ENCODE measurements at regions not wholly inside any gene's neighbourhood (a gene's known extent, or its start where the extent isn't known, plus 50 kb on each side); places are given as distances from the start of the nearest gene placed in this dataset.

GRCh38 chr1:208829595-208829994 is 585.4 kb upstream of the PLXNA2 start:
- H3K79me2 ChIP-seq (ENCODE audit: insufficient read depth, low read length) = no peaks in the 10 kb centered on the region
- ATAC-seq (ENCODE audit: insufficient read depth, low read depth) (no peak), DNase-seq (no peak)
- H2AFZ ChIP-seq (ENCODE audit: low read depth, low read length) = no peak overlapping the region
- no peak overlapping the region for H3K9ac ChIP-seq (ENCODE audit: low read depth, low read length)
- H3K4me3 ChIP-seq (ENCODE audit: low read depth in 1 of 2, low read length in 2 of 2) = no peak overlapping the region
- H3K9me3 ChIP-seq (ENCODE audit: insufficient read depth, low read length, severe bottlenecking) = no peaks in the 10 kb centered on the region
- no peaks in the 10 kb centered on the region for H3K36me3 ChIP-seq (ENCODE audit: insufficient read depth, low read length)
- no peak overlapping the region for H3K27ac ChIP-seq (ENCODE audit: low read length)
- H3K4me1 ChIP-seq (ENCODE audit: insufficient read depth, low read length) = no peaks in the 10 kb centered on the region
- TF ChIP-seq CTCF (IDR thresholded peaks at IDR 0.05; ENCODE audit: borderline replicate concordance, extremely low read depth, low read length, poor library complexity, severe bottlenecking) = no peak
- TF ChIP-seq EZH2 (IDR thresholded peaks at IDR 0.05; ENCODE audit: borderline replicate concordance, low read depth, low read length, severe bottlenecking) = no peak
- H3K4me2 ChIP-seq (ENCODE audit: insufficient read depth, low read length) = no peak overlapping the region
- H3K27me3 ChIP-seq (ENCODE audit: insufficient read depth, low read length, poor library complexity) = peaks cover 16% of the 10 kb centered on the region
- H4K20me1 ChIP-seq (ENCODE audit: insufficient read depth, low read length) = no peaks in the 10 kb centered on the region

DNA sequence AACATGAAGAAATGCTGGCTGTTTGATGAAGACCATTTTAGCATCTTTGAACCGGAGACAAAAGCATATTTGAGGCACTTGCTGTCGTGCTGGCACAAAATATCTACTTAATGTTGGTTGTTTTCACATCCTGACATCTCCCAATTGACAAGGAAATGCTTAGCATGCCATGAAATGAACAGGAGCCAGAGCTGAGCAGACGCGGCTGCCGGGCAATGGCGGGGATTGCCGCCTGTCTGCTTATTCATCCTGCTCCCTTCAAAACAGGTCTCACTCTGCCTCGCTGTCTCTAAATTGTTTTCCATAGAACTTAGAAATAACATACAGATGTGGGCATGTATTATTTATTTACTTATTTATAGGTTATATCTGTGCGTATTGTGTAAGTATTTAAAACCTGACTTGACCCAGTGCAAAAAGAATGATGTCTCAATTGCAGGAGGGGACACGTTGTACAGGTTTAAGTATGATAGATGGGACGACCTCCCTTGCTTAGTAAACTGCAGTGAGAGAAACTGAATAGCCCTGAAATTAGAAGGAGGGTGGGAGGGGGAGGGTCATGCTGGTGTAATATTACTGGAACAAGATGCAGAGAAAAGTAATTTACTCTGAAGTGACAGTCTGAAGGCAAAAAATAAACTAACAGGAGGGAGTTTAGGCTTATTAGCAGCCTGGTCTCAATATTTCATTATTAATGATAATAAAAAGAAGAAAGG is 590.4 kb upstream of the PLXNA2 start:
- no peak overlapping the region for H3K27ac ChIP-seq (ENCODE audit: low read length)
- no peak overlapping the region for H3K9ac ChIP-seq (ENCODE audit: low read depth, low read length)
- no peak overlapping the region for H3K4me2 ChIP-seq (ENCODE audit: insufficient read depth, low read length)
- H3K4me3 ChIP-seq (ENCODE audit: low read depth in 1 of 2, low read length in 2 of 2) = no peak overlapping the region
- DNase-seq (no peak), ATAC-seq (ENCODE audit: insufficient read depth, low read depth) (no peak)
- H3K9me3 ChIP-seq (ENCODE audit: insufficient read depth, low read length, severe bottlenecking) = no peaks in the 10 kb centered on the region
- peaks cover 5% of the 10 kb centered on the region for H3K27me3 ChIP-seq (ENCODE audit: insufficient read depth, low read length, poor library complexity)
- H4K20me1 ChIP-seq (ENCODE audit: insufficient read depth, low read length) = no peaks in the 10 kb centered on the region
- no peak overlapping the region for H2AFZ ChIP-seq (ENCODE audit: low read depth, low read length)
- H3K4me1 ChIP-seq (ENCODE audit: insufficient read depth, low read length) = no peaks in the 10 kb centered on the region
- no peaks in the 10 kb centered on the region for H3K36me3 ChIP-seq (ENCODE audit: insufficient read depth, low read length)
- no peaks in the 10 kb centered on the region for H3K79me2 ChIP-seq (ENCODE audit: insufficient read depth, low read length)
- TF ChIP-seq EZH2 (IDR thresholded peaks at IDR 0.05; ENCODE audit: borderline replicate concordance, low read depth, low read length, severe bottlenecking) (no peak), CTCF (IDR thresholded peaks at IDR 0.05; ENCODE audit: borderline replicate concordance, extremely low read depth, low read length, poor library complexity, severe bottlenecking) (no peak)

DNA sequence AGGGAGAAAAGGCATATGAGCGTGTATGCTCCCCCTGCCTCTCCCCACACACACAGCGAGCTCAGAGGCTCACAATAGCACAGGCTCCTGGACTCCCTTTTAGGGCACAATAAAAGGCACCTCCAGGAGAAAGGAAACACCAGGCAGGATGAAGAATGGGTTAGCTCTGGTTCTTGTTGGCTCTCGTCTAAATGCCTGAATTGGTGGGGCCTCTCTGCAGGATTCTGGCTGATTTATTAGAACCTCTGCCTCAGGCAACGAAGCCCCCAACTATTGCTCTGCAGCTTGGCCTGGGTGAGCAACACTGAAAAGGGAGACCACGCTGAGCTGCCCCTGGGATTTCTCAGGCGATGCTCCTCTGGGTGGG is 590.9 kb upstream of the PLXNA2 start:
- TF ChIP-seq EZH2 (IDR thresholded peaks at IDR 0.05; ENCODE audit: borderline replicate concordance, low read depth, low read length, severe bottlenecking) = no peak
- no peak for TF ChIP-seq CTCF (IDR thresholded peaks at IDR 0.05; ENCODE audit: borderline replicate concordance, extremely low read depth, low read length, poor library complexity, severe bottlenecking)
- DNase-seq = no peak

More for the DNA sequence above, 590.9 kb upstream of the PLXNA2 start:
- H3K4me1 ChIP-seq (ENCODE audit: insufficient read depth, low read length) = no peaks in the 10 kb centered on the region
- H3K9me3 ChIP-seq (ENCODE audit: insufficient read depth, low read length, severe bottlenecking) = no peaks in the 10 kb centered on the region
- H3K4me2 ChIP-seq (ENCODE audit: insufficient read depth, low read length) = no peak overlapping the region
- H3K36me3 ChIP-seq (ENCODE audit: insufficient read depth, low read length) = no peaks in the 10 kb centered on the region
- no peak overlapping the region for H2AFZ ChIP-seq (ENCODE audit: low read depth, low read length)
- no peak for ATAC-seq (ENCODE audit: insufficient read depth, low read depth)
- H3K27me3 ChIP-seq (ENCODE audit: insufficient read depth, low read length, poor library complexity) = peaks cover 3% of the 10 kb centered on the region
- H3K4me3 ChIP-seq (ENCODE audit: low read depth in 1 of 2, low read length in 2 of 2) = no peak overlapping the region
- H3K79me2 ChIP-seq (ENCODE audit: insufficient read depth, low read length) = no peaks in the 10 kb centered on the region
- no peak overlapping the region for H3K27ac ChIP-seq (ENCODE audit: low read length)
- no peaks in the 10 kb centered on the region for H4K20me1 ChIP-seq (ENCODE audit: insufficient read depth, low read length)
- no peak overlapping the region for H3K9ac ChIP-seq (ENCODE audit: low read depth, low read length)

Data from DND-41 (cell line).